GM18951 (cell line): ENCODE measurements at regions not wholly inside any gene's neighbourhood (a gene's known extent, or its start where the extent isn't known, plus 50 kb on each side); places are given as distances from the start of the nearest gene placed in this dataset.

ENCODE experiments used
- POLR2A ChIP-seq: IDR thresholded peaks from 4 replicates; pipeline ENCODE4 v1.6.1; 2011; ENCODE audit warnings: mild to moderate bottlenecking; ENCODE audit not compliant: insufficient read length, insufficient read depth; ENCODE audit errors: extremely low read depth
- in situ Hi-C: fragments of 300-500 bp; cut with MboI; formaldehyde crosslinking; loops from one replicate; pipeline ENCODE4 v1.12.0; 2022; ENCODE audit warnings: low sequenced_read_pairs, mixed read lengths, inconsistent platforms; ENCODE audit not compliant: unreplicated experiment

- in situ Hi-C loops: no loop called here
- no peak for TF ChIP-seq POLR2A
Measured at GRCh38 chr4:24637173-24637572, 52.8 kb upstream of the DHX15 start.

DNA sequence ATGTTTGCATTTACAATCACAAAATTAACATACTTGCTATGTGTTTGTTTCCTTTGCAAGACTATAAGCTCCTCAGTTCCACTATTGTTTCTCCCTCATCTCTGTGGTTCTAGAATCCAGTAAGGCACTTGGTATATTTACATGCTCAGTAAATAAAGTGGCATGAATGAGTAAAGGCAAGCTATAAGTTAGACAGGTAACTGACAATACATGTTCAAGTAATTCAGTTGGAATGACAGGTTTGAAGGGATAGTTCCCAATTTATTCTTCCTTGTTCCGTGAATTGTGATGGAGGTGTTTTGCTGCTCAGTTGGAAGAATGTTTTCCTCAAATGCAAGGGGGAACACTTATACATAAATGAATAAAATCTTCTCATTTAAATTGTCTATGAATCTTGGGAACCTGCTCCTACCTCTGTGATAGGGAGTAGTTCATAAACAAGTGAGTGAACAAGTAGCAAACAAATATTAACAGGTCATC lies 54.1 kb upstream of the DHX15 start:
- in situ Hi-C loops: no loop called here
- TF ChIP-seq POLR2A: no peak

DNA sequence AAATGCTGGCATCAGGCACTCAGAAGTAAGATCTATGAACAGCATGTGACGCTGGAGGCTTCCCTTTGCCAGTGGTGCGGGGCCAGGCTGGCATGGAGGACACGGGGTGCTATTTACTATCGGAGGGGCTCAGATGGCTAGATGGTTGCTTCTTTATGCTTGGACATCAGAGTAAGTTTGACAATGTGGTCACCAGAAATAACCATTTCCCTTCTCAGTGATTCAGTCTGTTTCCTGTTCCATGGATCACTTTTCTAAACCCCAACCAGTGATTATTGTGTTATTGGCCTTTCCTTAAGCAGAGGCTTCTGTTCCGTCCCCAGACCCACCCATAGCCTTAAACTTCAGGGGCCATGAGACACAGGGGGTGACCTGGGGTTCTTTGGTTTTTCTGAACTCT lies 55.4 kb upstream of the DHX15 start:
- no peak for TF ChIP-seq POLR2A
- in situ Hi-C loops: no loop called here

DNA sequence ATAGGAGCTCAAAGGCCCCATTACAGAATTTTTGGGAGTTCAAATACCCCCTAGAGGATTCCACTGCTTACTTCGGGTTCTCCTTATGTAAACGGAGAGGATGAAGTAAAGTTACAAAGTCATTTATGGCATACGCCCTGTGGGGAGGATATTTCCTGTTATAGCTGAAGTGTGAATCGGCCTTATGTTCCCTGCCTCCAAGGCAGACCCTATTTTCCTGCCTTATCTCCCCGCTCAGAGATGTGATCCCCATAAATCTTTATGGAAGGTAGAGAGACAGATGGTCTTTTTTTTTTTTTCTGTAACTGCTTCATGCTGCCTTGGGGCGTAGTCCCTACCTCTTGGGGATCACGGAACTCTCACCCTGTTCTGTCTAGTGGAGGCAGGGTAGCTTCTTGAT lies 56.0 kb upstream of the DHX15 start:
- in situ Hi-C loops: no loop called here
- TF ChIP-seq POLR2A: no peak

DNA sequence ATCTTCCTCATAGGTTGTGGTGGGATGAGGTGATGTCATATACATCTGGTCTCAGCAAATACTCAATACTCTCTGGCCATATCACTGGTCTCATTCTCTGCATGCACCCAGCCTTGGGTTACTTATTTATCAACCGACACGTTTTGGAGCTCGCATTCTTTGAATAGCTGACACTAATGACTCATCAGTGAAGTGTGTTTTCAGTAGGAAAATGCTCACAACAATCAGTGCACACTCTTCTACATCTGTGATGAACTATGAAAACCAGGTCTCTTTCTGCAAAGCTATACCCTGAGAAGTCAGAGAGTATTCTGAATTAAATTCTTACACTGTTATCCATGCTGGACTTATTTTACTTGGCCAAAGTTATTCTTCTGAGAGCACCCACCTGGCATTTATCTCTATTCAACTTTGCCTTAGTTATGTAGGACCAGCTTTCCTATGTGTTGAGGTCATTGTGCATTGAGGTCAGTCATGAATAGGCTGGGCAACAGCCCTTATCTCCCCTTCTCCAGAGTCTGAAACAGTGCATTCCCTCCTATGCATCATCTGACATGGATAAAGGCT lies 58.7 kb upstream of the DHX15 start:
- no peak for TF ChIP-seq POLR2A
- in situ Hi-C loops: no loop called here

DNA sequence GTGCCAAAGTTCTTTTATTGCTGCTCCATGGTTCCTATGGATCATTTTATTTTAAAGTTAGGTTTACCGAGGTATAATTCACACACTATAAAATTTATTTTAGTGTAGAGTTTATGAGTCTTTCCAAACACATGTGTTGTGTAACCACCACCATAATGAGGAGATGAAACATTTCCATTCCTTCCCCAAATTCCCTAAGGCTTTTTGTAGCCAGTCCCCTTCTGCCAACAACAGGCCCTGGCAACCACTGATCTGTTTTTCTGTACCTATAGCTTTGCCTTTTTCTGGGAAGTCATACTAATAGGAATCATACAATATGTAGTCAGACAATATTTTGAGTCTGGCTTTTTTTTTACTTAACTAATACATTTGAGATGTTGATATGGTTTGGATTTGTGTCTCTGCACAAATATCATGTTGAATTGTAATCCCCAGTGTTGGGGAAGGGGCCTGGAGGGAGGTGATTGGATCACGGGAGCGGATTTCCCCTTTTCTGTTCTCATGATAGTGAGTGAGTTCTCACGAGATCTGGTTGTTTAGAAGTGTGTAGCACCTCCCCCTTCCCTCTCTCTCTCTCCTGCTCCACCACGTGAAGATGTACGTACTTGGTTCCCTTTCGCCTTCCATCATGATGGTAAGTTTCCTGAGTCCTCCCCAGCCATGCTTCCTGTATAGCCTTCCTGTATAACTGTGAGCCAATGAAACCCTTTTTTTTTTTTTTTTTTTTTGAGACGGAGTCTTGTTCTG lies 59.6 kb upstream of the DHX15 start:
- in situ Hi-C loops: no loop called here
- no peak for TF ChIP-seq POLR2A

- TF ChIP-seq POLR2A: no peak
- in situ Hi-C loops: no loop called here
Measured at GRCh38 chr4:24644983-24645764, 60.8 kb upstream of the DHX15 start.

DNA sequence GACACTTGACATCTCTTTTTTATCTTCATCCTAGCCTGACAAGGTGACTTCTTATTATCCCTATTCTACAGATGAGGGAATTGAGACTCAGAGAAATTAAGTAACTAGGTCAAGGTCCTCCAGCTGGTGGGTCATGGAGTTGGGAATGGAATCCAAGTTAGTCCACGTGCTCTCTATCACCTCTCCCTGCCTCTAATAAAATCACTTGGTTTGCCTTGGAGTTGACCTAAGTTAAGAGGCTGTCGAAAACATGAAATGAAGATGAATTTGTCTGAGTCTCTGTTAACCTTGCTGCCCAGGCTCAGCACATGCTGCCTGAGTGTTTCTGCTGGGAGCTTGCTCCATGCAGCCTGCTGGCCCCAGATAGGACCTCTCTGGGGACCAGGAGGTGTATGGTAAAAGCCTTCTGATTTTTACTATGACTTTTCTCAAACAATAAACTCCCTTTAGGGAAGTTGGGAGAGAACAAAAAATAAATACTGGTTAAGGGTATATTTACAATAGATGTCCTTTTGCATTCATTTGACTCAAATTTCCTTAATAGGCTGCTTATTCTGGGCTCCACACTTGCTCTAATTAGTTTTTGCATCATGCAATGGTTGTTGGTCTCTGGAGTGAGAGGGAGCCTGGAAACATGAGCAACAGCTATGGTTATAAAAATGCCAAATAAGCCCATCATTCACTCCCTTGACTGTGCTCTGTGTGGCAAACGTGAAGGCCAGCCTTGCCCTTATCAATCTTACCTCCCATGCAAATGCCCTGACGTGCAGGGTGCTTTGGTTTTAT lies 61.6 kb upstream of the DHX15 start:
- no peak for TF ChIP-seq POLR2A
- in situ Hi-C loops: no loop called here

- in situ Hi-C loops: no loop called here
- TF ChIP-seq POLR2A: no peak
Measured at GRCh38 chr4:24646798-24647460, 62.6 kb upstream of the DHX15 start.

- in situ Hi-C loops: no loop called here
- no peak for TF ChIP-seq POLR2A
Measured at GRCh38 chr4:24650849-24651640, 66.7 kb upstream of the DHX15 start.

GRCh38 chr4:24655326-24655725 lies 71.0 kb upstream of the DHX15 start:
- TF ChIP-seq POLR2A: no peak
- in situ Hi-C loops: no loop called here

GRCh38 chr4:24655971-24656370 lies 71.6 kb upstream of the DHX15 start:
- in situ Hi-C loops: no loop called here

More at GRCh38 chr4:24655971-24656370, 71.6 kb upstream of the DHX15 start:
- TF ChIP-seq POLR2A: no peak
